HL-60 (cell line): ENCODE measurements at regions not wholly inside any gene's neighbourhood (a gene's known extent, or its start where the extent isn't known, plus 50 kb on each side); places are given as distances from the start of the nearest gene placed in this dataset.

ENCODE experiments used
- CTCF ChIP-seq: IDR thresholded peaks from one replicate; pipeline ENCODE4 v1.5.1; 2011; ENCODE audit warnings: low read length, control low read depth, inconsistent platforms; ENCODE audit not compliant: insufficient read depth
- POLR2AphosphoS5 ChIP-seq: IDR thresholded peaks from 2 replicates; pipeline ENCODE4 v1.6.1; 2012; ENCODE audit warnings: low read depth
- REST ChIP-seq: IDR thresholded peaks from 2 replicates; pipeline ENCODE4 v1.6.1; 2012; ENCODE audit warnings: low read depth; ENCODE audit not compliant: insufficient replicate concordance

GRCh38 chr16:85483424-85483823 lies 129.7 kb upstream of the GSE1 start:
- TF ChIP-seq CTCF (no peak), POLR2AphosphoS5 (no peak), REST (no peak)
